HG02870 (cell line): ENCODE measurements at regions not wholly inside any gene's neighbourhood (a gene's known extent, or its start where the extent isn't known, plus 50 kb on each side); places are given as distances from the start of the nearest gene placed in this dataset.

Source experiments
- ATAC-seq: cut with Tn5 transposase; IDR thresholded peaks from one replicate; pipeline ENCODE4 v1.9.1; 2021; ENCODE audit warnings: mild to moderate bottlenecking, moderate library complexity; ENCODE audit not compliant: unreplicated experiment

GRCh38 chr11:105241136-105241535 lies 101.6 kb upstream of the CARD18 start:
- no peak for ATAC-seq

DNA sequence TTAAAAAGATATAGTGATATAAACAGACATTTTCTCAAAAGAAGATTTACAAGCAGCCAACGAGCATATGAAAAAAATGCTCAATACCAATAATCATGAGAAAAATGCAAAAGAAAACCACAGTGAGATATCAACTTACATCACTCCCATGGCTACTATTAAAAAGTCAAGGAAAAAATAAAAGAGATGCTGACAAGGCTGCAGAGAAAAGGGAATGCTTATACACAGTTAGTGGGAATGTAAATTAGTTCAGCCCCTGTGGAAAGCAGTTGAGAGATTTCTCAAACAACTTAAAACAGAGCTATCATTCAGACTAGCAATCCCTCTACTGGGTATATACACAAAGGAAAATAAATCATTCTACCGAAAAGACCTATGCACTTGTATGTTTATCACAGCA lies 97.1 kb upstream of the CARD18 start:
- ATAC-seq = no peak

DNA sequence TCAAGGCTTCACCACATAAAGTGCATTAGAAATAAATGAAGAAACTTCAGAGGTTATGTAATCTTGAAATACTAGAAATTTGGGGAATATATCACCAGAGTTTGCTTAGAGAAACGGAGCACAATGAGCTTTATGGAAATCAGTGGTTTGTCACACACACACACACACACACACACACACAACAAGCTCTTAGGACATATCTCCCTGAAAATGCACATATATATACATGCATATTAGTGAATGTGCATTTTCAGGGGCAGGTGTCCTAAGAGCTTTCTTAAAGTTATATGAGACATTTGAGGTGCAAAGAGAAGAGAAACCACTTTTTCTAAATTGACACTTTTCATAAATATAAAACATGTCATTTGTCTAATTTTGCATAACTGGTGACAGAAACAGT lies 93.7 kb upstream of the CARD18 start:
- ATAC-seq = no peak

GRCh38 chr11:105232021-105232420 lies 92.5 kb upstream of the CARD18 start:
- no peak for ATAC-seq

- no peak for ATAC-seq
Measured at GRCh38 chr11:105230586-105230985, 91.0 kb upstream of the CARD18 start.

- no peak for ATAC-seq
Measured at GRCh38 chr11:105229761-105230160, 90.2 kb upstream of the CARD18 start.

- ATAC-seq = no peak
Measured at GRCh38 chr11:105229257-105229656, 89.7 kb upstream of the CARD18 start.

- ATAC-seq = no peak
Measured at GRCh38 chr11:105227363-105227762, 87.8 kb upstream of the CARD18 start.

GRCh38 chr11:105226766-105227165 lies 87.2 kb upstream of the CARD18 start:
- no peak for ATAC-seq

- no peak for ATAC-seq
Measured at GRCh38 chr11:105226091-105226490, 86.5 kb upstream of the CARD18 start.

DNA sequence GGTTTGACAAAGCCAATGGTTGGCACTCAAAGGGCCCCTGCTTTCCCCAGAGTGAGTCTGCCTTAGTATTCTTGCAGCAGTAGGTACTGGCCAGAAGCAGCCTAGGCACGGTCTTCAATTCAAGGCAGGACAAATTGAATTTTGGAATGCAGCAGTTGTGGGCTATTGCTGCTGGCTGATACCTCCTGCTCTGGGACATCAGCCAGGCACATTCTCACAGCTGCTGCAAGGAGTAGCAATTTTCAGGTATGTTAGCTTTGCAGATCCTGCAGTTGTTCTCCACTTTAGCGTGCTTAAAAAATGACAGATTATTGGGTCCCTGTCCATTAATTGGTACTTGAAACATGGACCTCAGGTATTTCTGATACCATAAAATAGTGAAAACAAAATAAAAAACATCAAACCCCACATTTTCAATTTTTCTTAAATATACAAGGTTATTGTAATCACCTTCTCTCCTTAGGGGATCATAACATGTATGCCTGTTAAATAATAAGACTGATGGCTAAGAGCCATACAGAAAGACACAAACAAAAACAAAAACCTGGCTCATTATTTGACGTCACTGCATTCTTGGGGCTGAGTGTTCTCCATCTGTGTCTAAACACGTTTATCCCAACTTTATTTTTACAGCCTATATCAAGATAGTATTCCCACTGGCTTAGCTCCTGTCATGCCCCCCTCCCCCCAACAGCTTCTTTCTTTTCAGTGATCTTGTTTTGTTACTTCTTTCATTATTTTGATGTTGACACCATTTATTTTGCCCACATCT lies 85.1 kb upstream of the CARD18 start:
- no peak for ATAC-seq

DNA sequence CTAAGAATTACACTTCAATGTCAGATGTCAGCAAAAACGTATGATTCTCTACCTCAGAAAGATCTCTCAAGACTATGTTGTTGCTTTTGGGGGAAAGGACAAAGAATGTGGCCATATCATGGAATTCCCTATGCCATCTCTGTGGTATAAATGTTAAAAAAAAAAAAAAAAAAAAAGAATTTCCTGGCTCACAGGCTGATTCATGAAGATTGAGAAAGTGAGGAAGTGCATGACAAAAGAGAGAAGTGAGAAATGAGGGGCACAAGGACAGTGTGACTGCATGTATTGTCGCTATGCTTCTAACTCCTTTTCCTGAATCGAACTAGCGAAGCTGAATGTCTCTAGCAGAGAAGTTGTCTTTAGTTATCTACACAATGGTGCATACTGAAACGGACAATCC lies 80.6 kb upstream of the CARD18 start:
- ATAC-seq = no peak

- no peak for ATAC-seq
Measured at GRCh38 chr11:105219670-105220069, 80.1 kb upstream of the CARD18 start.

DNA sequence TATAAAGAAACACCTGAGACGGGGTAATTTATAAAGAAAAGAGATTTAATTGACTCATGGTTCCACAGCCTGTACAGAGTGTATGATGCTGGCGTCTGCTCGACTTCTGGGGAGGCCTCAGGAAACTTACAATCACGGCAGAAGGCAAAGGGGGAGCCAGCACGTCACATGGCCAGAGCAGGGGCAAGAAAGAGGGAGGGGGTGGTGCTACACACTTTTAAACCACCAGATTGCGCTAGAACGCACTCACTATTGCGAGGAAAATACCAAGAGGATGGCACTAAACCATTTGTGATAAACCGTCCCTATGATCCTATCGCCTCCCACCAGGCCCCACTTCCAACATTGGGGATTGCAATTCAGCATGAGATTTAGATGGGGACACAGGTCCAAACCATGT lies 79.7 kb upstream of the CARD18 start:
- ATAC-seq = no peak

GRCh38 chr11:105215528-105215927 lies 76.0 kb upstream of the CARD18 start:
- no peak for ATAC-seq

DNA sequence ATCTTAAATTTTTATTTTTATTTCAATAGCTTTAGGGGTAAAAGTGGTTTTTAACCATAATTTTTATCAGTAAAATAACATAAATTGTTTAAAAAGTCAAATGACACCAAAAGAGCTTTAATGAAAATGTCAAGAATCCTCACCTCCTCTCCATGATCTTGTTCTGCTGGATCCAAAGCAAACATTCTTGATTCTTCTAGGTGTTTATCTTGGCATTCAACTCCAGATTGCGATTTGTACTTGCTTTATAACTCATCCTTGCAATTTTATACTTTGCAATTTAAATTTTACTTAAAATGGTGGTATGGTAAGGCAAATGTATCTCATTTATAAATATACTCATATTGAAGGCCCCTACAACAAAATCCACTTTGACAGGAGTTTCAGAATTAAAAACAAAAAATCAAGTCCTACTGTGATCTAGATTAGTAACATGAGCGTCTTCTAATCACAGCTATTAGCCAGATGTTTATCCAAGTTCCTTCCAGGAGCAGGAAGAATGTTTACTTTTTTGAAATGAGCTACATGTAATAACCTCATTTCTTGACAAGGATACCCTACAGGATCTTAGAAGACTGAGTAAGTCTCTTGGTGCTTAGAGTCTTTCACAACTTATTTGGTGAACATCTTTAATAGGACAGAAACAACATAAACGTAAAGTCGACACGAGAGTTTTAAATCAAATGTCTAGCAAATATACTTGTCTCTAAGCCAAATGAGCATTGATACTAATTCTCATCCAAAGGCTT lies 72.4 kb upstream of the CARD18 start:
- ATAC-seq = no peak

DNA sequence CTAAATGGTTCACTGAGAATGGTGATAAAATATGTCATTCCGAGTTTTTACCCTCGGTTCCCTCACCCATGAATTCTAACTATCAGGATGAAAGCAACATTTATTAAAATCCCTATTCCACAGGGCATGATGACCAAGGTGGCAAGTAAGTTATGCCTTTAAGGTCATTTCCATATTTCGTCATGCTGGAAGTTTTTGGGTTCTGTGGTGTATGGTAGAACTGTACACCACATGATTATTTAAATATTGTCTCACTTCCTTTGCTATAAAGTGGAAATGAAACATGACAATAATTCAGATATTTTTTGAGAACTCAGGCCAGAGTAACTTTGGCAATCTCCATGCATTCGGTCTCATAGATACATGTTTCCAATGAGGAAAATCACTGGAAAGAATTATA lies 68.5 kb upstream of the CARD18 start:
- no peak for ATAC-seq

GRCh38 chr11:105206633-105207032 lies 67.1 kb upstream of the CARD18 start:
- ATAC-seq = no peak

DNA sequence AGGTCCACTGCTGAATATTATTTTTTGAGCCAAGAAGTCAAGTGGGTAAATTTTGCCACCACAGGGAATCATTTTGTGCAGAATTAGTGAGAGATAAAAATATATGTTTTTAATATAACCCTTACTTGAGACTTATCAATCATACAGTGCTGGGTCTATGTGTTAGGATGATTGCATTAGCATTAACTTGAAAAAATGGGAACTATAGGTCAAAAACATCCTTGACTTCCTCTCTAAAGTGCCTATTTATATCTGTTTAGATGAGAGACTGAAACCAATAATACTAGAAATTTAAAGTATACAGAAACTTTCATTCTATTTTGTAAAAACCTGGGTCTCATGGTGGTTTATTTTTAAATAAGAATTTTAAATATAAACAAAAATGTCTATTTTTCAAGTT lies 65.1 kb upstream of the CARD18 start:
- ATAC-seq = no peak

DNA sequence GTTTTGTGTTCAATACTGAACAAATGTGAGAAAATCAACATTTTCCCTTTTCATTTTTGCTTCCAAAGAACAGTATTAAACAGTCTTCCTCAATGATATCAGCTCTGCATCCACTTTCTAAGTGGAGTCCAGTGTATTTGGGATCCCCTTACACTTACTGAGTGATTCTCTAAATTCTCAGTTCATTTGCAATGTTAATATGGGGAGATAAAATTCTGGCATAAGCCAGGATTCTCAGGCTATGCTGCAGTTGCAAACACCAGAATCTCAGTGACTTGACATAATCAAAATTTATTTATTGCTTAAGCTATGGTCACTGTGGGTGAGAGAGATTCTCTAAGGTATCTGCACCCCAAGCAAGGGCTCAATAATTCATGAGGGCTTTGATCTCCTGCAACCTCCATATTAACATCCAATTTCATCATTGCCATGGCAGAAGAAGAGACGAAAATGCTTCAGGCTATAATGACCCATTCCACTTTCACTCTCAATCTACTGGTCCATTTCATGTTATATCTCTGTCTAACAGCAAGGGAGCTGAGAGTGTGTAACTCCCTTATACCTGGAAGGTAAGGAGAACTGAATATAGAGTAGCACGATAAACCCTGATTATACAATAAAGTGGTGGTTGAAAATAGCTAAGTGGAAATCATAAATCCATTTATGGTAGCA lies 64.1 kb upstream of the CARD18 start:
- ATAC-seq = no peak

DNA sequence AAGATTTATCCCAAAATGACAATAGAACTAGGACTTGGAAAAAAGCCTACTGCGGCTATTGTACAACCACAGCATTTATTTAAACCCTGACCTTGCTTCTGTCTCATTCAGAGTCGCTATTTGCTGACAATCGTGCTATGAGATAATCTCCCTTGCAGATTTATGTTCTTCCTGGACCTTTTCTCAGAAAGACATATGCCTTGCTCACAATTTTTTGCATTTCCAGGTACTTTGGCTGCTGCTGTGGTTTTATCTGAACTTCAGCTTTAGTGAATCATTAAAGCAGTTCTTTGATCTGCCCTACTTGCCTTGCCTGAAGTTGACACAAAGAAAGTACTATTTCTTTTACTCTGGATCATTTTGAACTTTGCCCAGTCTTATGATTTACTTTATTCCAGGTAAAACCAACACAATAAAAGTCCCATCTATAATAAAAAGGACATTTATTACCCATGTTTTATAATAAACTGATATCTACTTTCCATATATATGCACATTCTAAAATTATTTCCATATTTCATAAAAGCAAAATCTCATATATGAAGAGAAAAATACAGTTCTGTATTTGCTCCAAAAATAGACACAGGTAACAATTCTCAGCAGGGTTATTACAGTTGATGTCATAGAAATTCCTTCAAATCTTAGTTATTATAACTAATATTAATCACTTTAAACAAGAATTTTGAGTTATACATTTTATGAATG lies 63.4 kb upstream of the CARD18 start:
- no peak for ATAC-seq
